HCT116 (cell line): ENCODE measurements at regions not wholly inside any gene's neighbourhood (a gene's known extent, or its start where the extent isn't known, plus 50 kb on each side); places are given as distances from the start of the nearest gene placed in this dataset.

ENCODE experiments used
- EZH2 ChIP-seq: fragments of 200-600 bp; sonication (generic); IDR thresholded peaks from 2 replicates; pipeline ENCODE4 v1.6.1; 2017; ENCODE audit warnings: antibody characterized with exemption, mixed run types
- POLR2A ChIP-seq: IDR thresholded peaks from 2 replicates; pipeline ENCODE4 v1.7.0; 2011; ENCODE audit warnings: borderline replicate concordance; ENCODE audit not compliant: insufficient read depth, insufficient read length; ENCODE audit errors: extremely low read depth
- SIN3A ChIP-seq: IDR thresholded peaks from 2 replicates; pipeline ENCODE4 v1.6.1; 2012; ENCODE audit warnings: low read depth
- TCF7L2 ChIP-seq: IDR thresholded peaks from 2 replicates; pipeline ENCODE4 v1.7.0; 2011; ENCODE audit warnings: borderline replicate concordance, inconsistent platforms; ENCODE audit not compliant: insufficient read depth, insufficient read length; ENCODE audit errors: extremely low read depth
- TF ChIP-seq, protein P1 (sequence below), 3 experiments: fragments of 200-600 bp in 1 of 3; sonication (generic) in 1 of 3; IDR thresholded peaks in 2 of 3; conservative IDR thresholded peaks in 1 of 3; 2 replicates each; pipeline ENCODE4 v1.5.1; 2012 to 2017; ENCODE audit warnings: low read depth in 2 of 3, low read length in 2 of 3, antibody characterized with exemption in 1 of 3, borderline replicate concordance in 1 of 3, control low read depth in 1 of 3, mild to moderate bottlenecking in 1 of 3, mixed read lengths in 1 of 3, mixed run types in 1 of 3, moderate library complexity in 1 of 3; ENCODE audit not compliant: insufficient read depth in 1 of 3

- TF ChIP-seq POLR2A (no peak), TCF7L2 (no peak), EZH2 (no peak), SIN3A (no peak)
- TF ChIP-seq, protein P1, sequence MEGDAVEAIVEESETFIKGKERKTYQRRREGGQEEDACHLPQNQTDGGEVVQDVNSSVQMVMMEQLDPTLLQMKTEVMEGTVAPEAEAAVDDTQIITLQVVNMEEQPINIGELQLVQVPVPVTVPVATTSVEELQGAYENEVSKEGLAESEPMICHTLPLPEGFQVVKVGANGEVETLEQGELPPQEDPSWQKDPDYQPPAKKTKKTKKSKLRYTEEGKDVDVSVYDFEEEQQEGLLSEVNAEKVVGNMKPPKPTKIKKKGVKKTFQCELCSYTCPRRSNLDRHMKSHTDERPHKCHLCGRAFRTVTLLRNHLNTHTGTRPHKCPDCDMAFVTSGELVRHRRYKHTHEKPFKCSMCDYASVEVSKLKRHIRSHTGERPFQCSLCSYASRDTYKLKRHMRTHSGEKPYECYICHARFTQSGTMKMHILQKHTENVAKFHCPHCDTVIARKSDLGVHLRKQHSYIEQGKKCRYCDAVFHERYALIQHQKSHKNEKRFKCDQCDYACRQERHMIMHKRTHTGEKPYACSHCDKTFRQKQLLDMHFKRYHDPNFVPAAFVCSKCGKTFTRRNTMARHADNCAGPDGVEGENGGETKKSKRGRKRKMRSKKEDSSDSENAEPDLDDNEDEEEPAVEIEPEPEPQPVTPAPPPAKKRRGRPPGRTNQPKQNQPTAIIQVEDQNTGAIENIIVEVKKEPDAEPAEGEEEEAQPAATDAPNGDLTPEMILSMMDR (IDR thresholded peaks at IDR 0.05 in 2 of 3, conservative IDR thresholded peaks at IDR 0.05 in 1 of 3; ENCODE audit: borderline replicate concordance in 1 of 3, insufficient read depth in 1 of 3, low read depth in 2 of 3, low read length in 2 of 3), result no peak
These were observed 136.9 kb upstream of the KITLG start for GRCh38 chr12:88717188-88717587.
